Heart right ventricle (tissue), 16 donors: ENCODE measurements at regions not wholly inside any gene's neighbourhood (a gene's known extent, or its start where the extent isn't known, plus 50 kb on each side); places are given as distances from the start of the nearest gene placed in this dataset.

Source experiments
- ATAC-seq, 8 donors: fragments of 200-7000 bp; cut with Tn5 transposase; one replicate each; pipeline ENCODE4 v1.9.1; 2020; ENCODE audit warnings: mild to moderate bottlenecking in 8 of 8, moderate library complexity in 8 of 8, moderate number of reproducible peaks in 1 of 8
- DNase-seq, 2 donors: peaks; one replicate each; pipeline ENCODE4 v3.0.0-alpha.2; 2020
- H3K27ac ChIP-seq, 10 donors: fragments of 200-600 bp; sonication (generic) in 2 of 10; one replicate each; pipeline versions ENCODE4 v1.5.0 to v1.8.0; 2020 to 2022; ENCODE audit warnings: mild to moderate bottlenecking in 3 of 10
- H3K27me3 ChIP-seq, 7 donors: fragments of 200-600 bp; one replicate each; pipeline ENCODE4 v1.8.0; 2021 to 2022; ENCODE audit warnings: mild to moderate bottlenecking in 2 of 7
- H3K36me3 ChIP-seq, 9 donors: fragments of 200-600 bp; sonication (generic) in 1 of 9; one replicate each; pipeline versions ENCODE4 v1.5.0 to v1.8.0; 2020 to 2022; ENCODE audit warnings: mild to moderate bottlenecking in 2 of 9
- H3K4me1 ChIP-seq, 9 donors: fragments of 200-600 bp; sonication (generic) in 1 of 9; one replicate each; pipeline versions ENCODE4 v1.5.0 to v1.8.0; 2020 to 2022; ENCODE audit warnings: mild to moderate bottlenecking in 4 of 9
- H3K4me3 ChIP-seq, 10 donors: fragments of 200-600 bp; sonication (generic) in 2 of 10; one replicate each; pipeline versions ENCODE4 v1.5.0 to v1.8.0; 2020 to 2022; ENCODE audit warnings: mild to moderate bottlenecking in 7 of 10, moderate library complexity in 2 of 10
- H3K9me3 ChIP-seq, 11 donors: fragments of 200-600 bp in 10 of 11; sonication (generic) in 2 of 11; one replicate each; pipeline versions ENCODE4 v1.5.0 to v1.8.0; 2013 to 2022; ENCODE audit warnings: mild to moderate bottlenecking in 2 of 11, control low read depth in 1 of 11, moderate library complexity in 1 of 11
- WGBS, 2 donors: extraction: QIAGEN DNeasy Blood & Tissue Kit; methylation state at CpG; one replicate each; pipeline ENCODE4 v1.1.7; 2013; ENCODE audit warnings: inconsistent platforms in 1 of 2; 5-methylcytosine and 5-hydroxymethylcytosine counted together
- intact Hi-C, 10 donors: fragments of 100-400 bp; cut with DNase I; formaldehyde crosslinking; loops; one replicate each; pipeline versions ENCODE4 v1.11.1 to v1.14.2; 2022
- TF ChIP-seq, protein P1 (sequence below), 9 donors: fragments of 200-600 bp; sonication (generic) in 2 of 9; IDR thresholded peaks; one replicate each; pipeline versions ENCODE4 v1.5.0 to v1.8.0; 2021 to 2022; ENCODE audit warnings: antibody characterized with exemption in 9 of 9, mild to moderate bottlenecking in 5 of 9, moderate library complexity in 1 of 9
- donor health status: Arrhythmogenic right ventricular cardiomyopathy.
- donor health status: ischemic (EF 13 %, LVEDD 7.1; RV severe dilation, severe dysfunction).
- donor health status: healthy with polysubstance abuse.
- donor health status: DM: no; HTN: yes; CAD: no.
- donor health status: DM: no; HTN: no; CAD: no.
- donor health status: ischemic (EF 25% LVEDD 6.9; RV normal size, moderate dysfunction).
- donor health status: ischemic (EF 25% LVEDD 5.7; RV mildly dilated, moderate dysfunction).
- donor health status: healthy.
- donor health status: DM: yes; HTN: yes; CAD: no.
- donor health status: Ischemic cardiomyopathy.
- donor health status: ischemic (EF 35%, LVEDD 5.7; RV mildly dilated, moderate dysfunction).
- donor health status: nonischemic (EF 11% LVEDD 7.7; RV severe dilation, severe dysfunction).
- donor health status: DM: yes; HTN: yes; CAD: no.
- donor health status: PGD.
- donor health status: ischemic (EF 29% LVEDD 5.4; RV normal size, mild dysfunction).
- donor health status: nonischemic (EF 23%, LVEDD 6.1; RV moderate dilation, normal function).

DNA sequence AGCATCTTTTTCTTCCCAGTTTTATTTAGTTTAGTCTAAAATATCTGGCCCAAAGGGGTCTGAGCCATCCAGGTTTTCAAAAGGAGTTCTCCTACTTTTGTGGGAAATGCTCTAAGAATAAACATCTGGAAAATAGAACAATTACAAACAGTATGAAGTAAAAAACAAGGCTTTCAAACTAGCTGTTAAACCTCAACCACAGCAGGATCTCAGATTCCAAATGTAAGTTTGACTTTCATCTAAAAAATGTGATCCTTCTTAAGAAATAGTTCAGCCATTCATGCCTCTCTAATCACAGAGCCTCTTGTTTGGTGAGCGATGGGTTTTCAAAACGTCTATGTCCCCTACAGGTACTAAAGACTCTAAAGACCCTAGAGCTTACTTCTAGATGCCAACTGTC, 413.5 kb downstream of the DUSP10 start:
- ATAC-seq (no peak), DNase-seq (no peak)
- TF ChIP-seq, protein P1, sequence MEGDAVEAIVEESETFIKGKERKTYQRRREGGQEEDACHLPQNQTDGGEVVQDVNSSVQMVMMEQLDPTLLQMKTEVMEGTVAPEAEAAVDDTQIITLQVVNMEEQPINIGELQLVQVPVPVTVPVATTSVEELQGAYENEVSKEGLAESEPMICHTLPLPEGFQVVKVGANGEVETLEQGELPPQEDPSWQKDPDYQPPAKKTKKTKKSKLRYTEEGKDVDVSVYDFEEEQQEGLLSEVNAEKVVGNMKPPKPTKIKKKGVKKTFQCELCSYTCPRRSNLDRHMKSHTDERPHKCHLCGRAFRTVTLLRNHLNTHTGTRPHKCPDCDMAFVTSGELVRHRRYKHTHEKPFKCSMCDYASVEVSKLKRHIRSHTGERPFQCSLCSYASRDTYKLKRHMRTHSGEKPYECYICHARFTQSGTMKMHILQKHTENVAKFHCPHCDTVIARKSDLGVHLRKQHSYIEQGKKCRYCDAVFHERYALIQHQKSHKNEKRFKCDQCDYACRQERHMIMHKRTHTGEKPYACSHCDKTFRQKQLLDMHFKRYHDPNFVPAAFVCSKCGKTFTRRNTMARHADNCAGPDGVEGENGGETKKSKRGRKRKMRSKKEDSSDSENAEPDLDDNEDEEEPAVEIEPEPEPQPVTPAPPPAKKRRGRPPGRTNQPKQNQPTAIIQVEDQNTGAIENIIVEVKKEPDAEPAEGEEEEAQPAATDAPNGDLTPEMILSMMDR (IDR thresholded peaks at IDR 0.05): no peak
- 84 to 90% methylated on average over 2 of the region's 2 CpGs for WGBS, 2 donors
- Histone ChIP-seq H3K9me3 (peaks cover 0 to 29% (median 18%) of the 10 kb centered on the region in 11 donors), H3K4me3 (no peak overlapping the region), H3K36me3 (no peaks in the 10 kb centered on the region), H3K27me3 (no peaks in the 10 kb centered on the region), H3K27ac (no peak overlapping the region), H3K4me1 (peaks cover 0 to 4% (median 0%) of the 10 kb centered on the region in 9 donors)
- intact Hi-C loops: no loop called here

DNA sequence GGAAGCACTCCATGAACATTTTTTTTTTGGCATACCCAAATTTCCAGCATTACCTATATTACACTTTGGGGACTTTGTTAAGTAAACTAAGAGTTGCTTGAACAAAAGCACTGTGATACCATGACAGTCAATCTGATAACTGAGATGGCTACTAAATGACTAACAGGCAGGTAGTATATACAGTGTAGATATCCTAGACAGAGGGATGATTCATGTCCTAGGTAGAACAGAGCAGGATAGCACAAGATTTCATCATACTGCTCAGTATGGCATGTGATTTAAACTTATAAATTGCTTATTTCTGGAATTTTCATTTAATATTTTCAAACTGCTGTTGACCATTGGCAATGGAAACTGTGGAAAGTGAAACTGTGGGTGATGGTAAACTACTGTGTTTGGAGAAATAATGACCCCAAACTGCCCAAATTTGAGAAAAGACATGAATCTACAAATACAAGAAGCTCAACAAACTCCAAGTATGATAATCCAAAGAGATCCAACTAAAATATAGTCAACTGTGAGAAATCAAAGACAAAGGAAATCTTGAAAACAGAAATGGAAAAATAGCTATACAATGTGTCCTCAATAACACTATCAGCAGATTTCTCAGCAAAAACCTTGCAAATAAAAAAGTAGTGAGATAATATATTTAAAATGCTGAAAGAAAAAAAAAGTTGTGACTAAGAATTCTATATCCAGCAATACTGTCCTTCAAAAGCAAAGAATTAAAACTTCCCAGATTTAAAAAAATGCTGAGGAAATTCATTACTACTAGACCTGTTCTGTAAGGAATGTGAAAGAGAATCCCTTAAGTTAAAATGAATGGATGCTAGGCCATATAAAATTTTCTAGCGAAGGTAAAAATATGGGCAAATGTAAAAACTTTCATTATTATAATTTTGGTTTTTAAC, 410.4 kb downstream of the DUSP10 start:
- TF ChIP-seq, protein P1 (IDR thresholded peaks at IDR 0.05): no peak
- peaks cover 0 to 29% (median 18%) of the 10 kb centered on the region in 11 donors for H3K9me3 ChIP-seq
- H3K27ac ChIP-seq: no peak overlapping the region
- peaks cover 0 to 31% (median 17%) of the 10 kb centered on the region in 9 donors for H3K4me1 ChIP-seq
- no peak for DNase-seq
- H3K4me3 ChIP-seq: no peak overlapping the region
- intact Hi-C loops: no loop called here
- WGBS, 2 donors: 96 to 98% methylated on average over 1 of the region's 1 CpG
- H3K36me3 ChIP-seq: no peaks in the 10 kb centered on the region
- no peaks in the 10 kb centered on the region for H3K27me3 ChIP-seq
- ATAC-seq: no peak

DNA sequence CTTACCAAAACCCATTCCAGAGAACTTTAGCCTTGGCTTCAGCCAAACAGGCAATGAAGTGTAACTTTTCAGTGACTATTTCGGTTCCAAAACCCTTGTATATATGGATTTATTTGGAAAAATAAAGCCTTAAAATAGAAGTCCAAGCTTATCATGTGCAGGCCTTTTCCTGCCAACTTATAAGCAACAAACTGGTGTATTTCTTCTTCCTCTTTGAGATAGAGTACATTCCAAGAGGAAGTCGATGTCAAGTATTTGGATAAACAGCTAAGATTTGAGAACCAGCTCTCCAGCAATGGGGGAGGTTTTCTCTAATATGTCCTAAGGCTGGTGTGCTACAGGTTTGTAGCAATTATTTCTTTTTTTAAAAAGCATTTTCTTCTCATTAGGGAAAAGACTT, 407.8 kb downstream of the DUSP10 start:
- WGBS, 2 donors: 20 to 36% methylated on average over 2 of the region's 2 CpGs
- H3K27me3 ChIP-seq: no peaks in the 10 kb centered on the region
- H3K4me1 ChIP-seq: peaks cover 0 to 36% (median 17%) of the 10 kb centered on the region in 9 donors
- H3K4me3 ChIP-seq: no peak overlapping the region
- intact Hi-C loops: no loop called here
- H3K9me3 ChIP-seq: peaks cover 0 to 29% (median 18%) of the 10 kb centered on the region in 11 donors
- TF ChIP-seq, protein P1 (IDR thresholded peaks at IDR 0.05): no peak
- peak in 5 of 8 donors; percentile 26 to 60 (median 49) for ATAC-seq
- H3K36me3 ChIP-seq: no peaks in the 10 kb centered on the region
- DNase-seq: no peak
- H3K27ac ChIP-seq: peak overlapping the region in 2 of 10 donors; percentile 11 to 16

DNA sequence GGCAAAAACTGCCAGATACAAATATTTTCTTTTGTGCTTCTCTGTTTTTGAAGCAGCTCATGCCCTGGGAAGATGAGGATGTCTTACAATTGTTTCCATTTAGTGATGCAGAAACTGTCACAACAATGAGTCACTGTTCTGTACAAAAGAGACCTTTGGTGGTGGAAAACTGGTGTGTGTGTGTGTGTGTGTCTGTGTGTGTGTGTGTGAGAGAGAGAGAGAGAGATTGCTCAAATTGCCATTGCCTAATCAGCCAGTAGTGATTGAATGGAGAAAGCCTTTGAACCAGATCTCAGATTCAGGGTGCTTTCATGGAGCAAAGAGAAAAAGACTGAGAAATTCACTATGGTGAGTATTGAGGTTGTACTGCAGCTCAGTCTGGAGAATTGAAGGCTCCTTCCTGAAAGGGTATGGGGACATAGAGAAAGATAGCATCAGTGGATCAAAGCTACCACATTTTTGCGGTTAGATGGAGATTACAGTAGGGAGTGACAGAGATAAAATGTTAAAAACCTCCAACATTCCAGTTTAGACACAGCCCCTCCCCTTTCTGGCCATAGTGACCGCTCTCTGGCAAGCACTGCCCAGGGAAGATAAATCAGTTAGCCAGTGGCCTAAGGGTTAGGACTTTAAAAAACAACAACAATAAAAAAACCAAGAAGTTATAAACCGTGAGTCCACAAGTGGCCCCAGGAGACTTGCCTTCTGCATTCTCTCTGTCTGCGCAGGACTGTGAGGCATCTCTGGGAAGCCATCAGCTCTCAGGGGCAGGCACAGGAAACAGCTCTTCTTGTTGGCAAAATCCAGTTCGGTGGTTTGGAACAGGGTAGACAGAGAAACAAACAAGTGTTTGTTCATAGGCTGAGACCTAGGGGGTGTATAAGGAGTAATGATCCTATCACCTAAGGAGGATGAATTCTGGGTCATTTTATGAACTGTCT, 406.5 kb downstream of the DUSP10 start:
- Histone ChIP-seq H3K27ac (peak overlapping the region in 7 of 10 donors; percentile 5 to 56 (median 31)), H3K4me3 (no peak overlapping the region), H3K4me1 (peaks cover 0 to 36% (median 17%) of the 10 kb centered on the region in 9 donors), H3K9me3 (peaks cover 0 to 24% (median 14%) of the 10 kb centered on the region in 11 donors), H3K27me3 (no peaks in the 10 kb centered on the region), H3K36me3 (no peaks in the 10 kb centered on the region)
- peak in 6 of 8 donors; percentile 18 to 61 (median 39) for ATAC-seq
- peak in 1 of 2 donors; percentile 7 for DNase-seq
- 33 to 41% methylated on average over 5 of the region's 5 CpGs for WGBS, 2 donors
- intact Hi-C loops: no loop called here
- TF ChIP-seq, protein P1 (IDR thresholded peaks at IDR 0.05): no peak
